ENCODE measurements at regions not wholly inside any gene's neighbourhood (a gene's known extent, or its start where the extent isn't known, plus 50 kb on each side); places are given as distances from the start of the nearest gene placed in this dataset.
"Not testable (repeated sequence)": the region's sequence is repeated elsewhere in the genome, so short reads cannot be mapped to it uniquely, and the experiment has no call there.

DNA sequence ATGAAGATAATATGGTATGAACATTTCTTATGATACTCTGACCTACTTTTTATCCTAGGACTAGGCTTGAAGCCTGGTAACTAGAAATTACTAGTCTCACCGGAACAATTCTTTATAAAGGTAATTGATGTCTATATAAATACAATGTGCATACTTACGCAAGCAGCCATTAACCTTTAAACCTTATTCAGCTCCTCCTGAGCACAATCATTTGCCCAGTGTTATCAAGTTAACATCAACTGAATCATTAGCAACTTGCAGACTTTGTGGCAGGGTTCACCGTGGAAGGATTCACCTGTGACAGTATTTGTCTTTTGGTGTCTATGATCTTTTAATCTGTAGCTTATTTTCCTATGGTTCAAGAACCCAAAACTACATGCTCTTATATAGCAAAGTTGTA lies 508.6 kb upstream of the KLHL1 start:
- peak; percentile 80 for DNase-seq

DNA sequence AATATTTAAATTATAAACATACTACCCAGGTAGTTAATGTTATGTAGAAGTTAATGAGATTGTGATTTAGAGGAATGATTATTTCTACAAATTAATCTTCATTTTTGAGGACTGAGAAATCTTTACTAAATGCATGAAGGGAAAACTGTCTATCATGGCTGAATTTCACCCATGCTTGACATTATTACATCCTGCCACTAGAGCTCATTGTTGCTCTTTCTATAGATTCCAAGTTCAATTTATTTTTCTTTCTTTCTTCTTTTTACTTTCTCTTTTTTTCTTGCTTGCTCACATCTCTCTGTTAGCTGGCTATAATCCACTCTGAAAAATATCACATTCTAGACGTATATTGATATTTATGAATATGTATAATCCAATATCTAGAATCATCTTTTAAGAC lies 505.0 kb upstream of the KLHL1 start:
- peak; percentile 21 for DNase-seq

DNA sequence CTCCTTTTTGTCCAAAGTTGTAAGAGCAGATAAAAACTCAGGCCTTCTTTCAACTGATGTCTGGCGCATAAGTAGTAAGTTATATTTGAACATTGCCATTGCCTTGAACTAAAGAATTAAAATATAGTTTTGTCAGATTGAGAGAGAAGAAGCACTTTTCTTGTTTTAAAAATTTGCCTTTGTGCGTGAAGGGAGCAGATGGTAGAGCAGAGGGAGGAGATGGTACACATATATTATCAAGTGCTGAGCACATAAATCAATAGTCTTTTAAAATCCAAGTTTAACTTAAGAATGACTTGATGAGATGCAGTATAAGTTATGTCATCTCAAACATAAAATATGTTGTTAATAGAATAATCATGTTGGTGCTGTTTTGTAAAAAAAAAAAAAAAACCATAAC lies 504.6 kb upstream of the KLHL1 start:
- no peak for DNase-seq

DNA sequence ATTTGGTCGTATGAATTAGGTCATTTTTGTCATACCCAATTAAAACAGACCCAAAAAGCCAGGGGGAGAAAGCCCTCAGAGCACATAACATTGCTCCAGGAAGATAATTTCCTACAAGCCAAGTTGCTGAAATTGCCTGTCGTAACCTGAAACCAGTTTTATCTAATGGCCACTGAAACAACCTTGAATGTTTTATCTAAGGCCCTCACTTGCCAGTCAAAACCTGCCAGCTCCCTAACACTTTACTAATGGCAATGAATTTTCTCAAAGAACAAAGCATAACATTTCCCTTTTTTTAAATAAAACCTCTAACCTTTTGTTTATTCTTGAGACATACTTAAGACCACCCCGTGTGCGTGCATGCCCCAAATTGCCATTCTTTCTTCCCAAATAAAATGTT lies 496.2 kb upstream of the KLHL1 start:
- DNase-seq, result peak; percentile 13

DNA sequence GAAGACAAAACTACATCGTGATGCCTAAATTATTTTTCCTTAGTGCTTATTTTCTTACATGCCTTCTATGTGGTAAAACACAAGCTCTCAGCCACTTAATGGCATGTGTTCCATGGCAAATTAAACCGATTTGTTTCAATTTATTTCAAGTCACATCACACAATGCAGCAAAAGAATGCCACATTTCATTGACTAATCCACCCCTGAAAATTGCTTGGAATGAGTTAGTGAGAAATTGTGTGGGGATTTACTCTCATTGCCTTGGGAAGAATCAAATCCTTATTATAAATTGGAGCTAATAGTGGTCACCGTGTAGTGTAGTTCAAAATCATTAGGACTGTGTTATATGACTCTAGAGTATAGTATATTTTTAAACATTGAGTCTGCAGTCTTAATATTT lies 485.5 kb upstream of the KLHL1 start:
- DNase-seq, result no peak

DNA sequence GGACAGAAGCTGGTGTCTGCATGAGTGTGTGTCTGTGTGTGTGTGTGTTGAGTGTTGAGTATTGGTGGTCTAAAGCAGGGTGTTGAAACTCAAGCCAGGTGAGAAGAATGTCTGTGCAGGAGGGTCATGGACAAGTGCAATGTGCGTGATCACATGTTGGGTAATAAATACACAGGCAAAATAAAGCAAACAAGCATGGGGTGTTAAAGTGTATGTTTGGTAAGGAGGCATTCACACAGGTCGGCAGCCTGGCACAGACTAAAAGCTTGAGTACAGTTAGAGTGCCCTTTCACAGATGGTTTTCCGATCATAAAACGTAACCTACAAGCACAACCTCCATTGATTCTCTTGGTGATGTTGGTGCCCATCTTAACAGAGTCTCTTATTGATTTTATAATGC lies 476.9 kb upstream of the KLHL1 start:
- no peak for DNase-seq

DNA sequence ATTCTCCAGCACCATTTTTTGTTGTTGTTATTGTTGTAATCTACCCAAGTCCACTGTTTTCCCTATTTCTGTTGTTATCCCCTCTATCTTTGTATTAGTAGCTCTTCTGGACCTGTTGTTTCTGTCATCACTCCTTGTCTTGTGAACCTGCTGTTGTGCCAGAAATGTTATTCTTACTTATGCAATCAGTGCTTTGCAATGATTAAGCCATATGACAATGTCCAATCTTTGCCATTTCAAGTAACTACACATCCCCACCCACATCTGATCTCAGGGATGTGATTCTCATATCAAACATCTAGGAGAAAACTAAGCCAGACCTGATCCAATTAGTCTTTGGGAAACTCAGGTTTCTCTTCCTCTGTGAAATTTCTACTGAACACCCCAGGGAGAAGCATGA lies 472.6 kb upstream of the KLHL1 start:
- DNase-seq, result no peak

DNA sequence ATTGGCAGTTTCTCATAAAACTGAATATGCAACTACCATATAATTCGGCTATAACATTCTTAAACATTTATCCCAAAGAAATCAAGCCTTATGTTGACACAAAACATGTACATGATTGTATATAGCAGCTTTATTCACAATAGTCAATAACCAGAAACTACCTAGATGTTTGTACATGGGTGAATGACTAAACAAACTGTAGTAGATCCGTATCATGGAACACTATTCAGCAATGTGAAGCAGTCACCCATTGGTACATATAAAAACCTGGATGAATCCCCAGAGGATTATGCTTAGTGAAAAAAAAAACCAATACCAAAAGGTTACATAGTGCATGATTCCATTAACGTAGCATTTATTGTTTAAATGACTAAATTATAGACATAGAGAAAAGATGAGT lies 471.7 kb upstream of the KLHL1 start:
- no peak for DNase-seq

DNA sequence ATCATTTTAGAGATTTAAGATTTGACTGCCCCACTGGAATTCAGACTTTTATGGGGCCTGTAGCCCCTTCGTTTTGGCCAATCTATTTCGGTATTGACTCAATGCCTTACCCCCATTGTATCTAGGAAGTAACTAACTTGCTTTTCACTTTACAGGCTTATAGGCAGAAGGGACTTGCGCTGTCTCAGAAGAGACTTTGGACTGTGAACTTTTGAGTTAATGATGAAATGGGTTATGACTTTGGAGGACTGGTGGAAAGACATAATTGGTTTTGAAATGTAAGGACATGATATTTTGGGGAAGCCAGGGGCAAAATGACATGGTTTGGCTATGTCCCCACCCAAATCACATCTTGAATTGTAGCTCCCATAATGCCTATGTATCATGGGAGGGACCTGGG lies 463.0 kb upstream of the KLHL1 start:
- no peak for DNase-seq

DNA sequence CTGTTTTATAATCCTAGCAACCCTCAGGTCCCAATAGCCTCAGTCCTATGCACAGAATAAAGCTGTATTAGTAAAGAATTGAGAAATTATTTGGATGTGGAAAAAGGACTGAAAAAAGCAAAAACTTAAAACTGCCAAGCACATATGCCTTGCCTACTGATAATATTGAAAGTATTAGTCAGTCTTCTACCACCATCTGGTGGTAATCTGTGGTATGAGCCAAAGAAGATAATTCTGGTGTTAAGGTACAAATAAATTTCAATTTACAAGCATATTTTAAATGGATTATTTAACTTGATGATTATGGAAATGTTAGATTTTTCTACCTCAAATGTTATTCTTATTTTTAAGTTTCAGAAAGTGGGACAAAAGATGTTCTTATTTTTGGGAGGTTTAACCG lies 460.3 kb upstream of the KLHL1 start:
- DNase-seq, result peak; percentile 34

DNA sequence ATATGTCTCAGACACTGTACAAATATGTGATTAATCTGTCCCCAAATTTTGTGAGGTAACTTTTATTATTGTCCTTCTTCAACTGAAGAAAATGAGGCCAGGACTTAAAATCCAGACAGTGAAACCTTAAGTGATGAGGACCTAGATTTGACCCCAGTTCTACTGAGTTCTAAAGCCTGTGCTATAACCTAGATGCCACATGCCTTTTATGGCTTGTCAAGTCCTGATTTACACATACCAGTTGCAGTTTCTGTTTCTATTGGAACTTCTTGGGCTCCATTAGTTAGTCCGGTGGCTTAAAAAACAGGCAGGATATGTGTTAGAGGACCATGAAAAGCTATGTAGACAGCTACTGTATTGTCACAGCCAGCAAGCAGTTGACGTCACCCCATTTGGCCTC lies 436.5 kb upstream of the KLHL1 start:
- no peak for DNase-seq

DNA sequence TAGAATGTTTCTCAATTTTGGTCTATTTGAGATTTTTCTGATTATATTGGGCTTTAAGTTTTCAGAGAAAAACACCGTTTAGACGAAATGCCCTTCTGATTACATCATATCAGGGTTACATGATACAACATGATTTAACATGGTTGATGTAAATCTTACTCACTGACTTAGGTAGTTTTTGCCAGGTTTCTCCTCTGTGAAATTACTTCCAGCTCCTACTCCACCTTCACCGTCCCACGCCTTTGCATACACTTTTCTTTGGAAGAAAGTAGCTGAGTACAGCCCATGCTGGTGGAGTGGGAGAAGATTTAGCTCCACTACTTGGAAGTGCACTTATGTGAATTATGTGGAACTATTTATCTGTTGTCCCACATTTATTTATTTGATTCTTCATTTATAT lies 433.2 kb upstream of the KLHL1 start:
- DNase-seq, result no peak

DNA sequence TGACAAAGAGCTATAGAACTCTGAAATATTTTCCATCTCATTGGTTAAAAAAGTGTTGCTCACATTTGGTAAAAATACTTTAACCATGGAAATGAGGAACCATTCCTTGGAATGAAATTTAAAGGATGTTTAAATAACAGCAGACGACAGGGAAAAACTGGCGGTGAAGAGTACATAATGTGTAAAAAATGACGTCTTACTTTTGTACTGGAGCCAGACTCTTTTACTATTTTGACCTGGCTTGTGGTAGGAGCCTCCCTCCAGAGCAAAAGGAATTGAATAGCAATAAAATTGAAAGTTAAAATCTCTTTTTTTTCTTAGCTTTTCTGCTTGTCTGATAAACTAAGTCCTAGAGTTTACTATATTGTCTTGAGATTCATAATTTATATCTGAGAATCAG lies 426.2 kb upstream of the KLHL1 start:
- DNase-seq, result no peak

DNA sequence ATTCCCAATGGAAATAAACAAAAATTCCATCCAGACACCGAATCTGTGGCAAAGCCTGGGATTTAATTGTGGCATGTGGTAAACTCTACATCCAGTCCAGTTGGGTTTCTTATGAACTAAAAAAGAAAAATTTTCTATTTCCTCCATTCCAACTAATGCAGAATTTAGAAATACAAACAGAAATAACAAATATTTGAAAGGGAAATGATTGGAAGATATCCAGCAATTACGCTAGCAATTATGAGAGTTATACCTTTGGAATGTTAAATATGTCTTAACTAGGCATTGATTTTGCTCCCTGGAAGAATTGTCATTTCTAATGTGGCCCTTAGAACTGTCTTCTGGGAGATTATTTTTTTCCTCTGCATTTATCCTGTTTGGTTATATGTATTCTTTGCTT lies 421.4 kb upstream of the KLHL1 start:
- DNase-seq, result no peak

DNA sequence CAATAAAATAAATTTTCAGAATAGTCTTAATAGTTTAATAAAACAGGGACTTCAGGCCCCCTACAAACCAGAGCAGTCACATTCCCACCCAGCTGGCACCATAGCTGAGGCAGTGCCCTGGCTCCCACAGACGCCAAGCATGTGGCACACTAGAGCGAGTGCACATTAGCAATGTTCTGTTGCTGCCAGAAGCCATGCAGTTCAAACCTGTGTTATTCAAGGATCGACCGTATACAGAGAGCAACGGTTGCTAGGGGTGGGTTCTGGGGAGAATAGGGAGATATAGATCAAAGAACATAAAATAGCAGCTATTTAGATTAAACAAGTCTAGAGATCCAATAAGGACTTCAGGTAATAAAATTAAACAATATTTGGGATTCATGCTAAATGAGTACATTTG lies 419.3 kb upstream of the KLHL1 start:
- DNase-seq, result no peak

DNA sequence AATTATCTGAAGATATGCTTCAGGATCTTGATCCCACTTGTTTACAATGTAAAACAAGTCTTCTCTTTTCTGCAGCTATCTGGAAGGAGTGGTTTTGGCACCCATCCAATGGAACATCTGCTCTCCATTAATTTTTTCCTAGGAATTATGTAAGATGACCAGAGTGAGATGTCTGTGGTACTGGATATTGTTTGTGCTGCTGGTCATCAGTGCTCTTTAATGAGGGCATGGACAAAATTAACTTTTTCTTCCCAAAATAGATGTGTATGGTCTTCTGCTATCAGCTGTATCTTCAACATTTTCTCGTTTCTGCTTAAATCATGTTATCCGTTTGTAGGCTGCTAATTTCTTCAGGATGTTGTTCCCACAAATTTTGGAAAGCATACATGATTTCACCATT lies 415.4 kb upstream of the KLHL1 start:
- DNase-seq, result peak; percentile 24

DNA sequence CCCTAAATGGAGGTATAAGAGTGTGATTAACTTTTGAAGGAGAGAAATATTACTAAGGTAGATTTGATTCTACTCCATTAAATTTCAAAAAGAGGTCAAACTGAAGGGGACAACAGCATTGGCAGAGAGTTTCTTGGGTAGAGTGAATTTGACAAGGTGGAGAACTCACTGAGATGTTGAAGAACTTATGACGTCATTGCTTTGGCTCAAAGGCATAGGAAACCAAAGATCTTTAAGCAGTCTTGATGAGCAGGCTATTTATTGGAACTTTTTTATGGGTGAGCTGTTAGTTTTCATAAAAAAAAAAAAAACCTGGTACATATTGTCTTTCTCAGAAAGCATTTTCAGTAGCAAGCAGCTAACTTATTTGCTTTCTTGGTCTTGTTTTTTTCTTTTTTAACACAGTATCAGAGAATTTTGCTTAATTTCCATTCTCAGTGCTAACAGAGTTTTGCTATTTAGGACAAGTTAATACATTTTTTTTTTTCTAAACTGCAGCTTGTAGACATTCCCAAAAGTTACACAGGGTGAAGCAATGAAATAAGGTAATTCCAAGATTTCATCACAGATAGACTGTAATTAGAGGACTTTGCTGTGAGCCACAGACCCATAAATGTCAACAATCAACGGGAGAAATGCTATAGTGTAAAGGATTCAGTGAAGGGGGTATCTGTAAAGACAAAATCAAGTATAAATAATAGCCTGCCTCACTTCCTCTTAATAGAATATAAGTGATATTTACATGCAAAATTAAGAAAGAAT lies 412.2 kb upstream of the KLHL1 start:
- no peak for DNase-seq

DNA sequence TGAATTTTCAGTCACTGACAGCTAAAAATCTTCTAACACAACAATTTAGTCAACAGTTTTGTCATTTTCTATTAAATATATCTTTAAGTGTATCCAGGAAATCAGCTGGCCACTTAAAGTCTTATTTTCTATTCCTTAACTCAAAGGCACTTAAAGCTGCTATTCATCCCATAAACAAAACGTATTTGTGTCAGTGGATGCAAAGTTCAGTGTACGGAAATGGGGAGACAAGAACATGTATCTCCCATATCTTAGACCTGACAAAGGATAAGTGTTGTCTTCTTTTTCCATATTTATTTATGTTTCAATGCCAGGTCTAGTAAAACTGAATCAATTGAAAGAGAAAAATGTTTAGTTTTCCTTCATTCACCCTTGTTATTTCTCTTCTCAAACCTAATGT lies 409.8 kb upstream of the KLHL1 start:
- no peak for DNase-seq

DNA sequence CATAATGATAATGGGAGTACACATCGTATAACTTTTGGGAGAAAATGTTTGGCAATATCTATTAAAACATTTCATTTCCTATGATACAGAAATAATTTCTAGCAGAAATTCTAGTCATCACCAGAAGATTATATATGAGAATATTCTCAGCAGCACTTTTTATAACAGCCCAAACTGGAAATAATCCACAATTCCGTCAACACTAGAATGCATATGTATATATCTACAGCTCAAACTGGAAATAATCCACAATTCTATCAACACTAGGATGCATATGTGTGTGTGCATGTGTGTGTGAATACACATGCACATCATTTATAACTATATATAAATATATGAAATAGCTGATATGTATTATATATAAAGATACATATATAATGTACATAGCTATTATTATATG lies 408.0 kb upstream of the KLHL1 start:
- DNase-seq, result no peak

DNA sequence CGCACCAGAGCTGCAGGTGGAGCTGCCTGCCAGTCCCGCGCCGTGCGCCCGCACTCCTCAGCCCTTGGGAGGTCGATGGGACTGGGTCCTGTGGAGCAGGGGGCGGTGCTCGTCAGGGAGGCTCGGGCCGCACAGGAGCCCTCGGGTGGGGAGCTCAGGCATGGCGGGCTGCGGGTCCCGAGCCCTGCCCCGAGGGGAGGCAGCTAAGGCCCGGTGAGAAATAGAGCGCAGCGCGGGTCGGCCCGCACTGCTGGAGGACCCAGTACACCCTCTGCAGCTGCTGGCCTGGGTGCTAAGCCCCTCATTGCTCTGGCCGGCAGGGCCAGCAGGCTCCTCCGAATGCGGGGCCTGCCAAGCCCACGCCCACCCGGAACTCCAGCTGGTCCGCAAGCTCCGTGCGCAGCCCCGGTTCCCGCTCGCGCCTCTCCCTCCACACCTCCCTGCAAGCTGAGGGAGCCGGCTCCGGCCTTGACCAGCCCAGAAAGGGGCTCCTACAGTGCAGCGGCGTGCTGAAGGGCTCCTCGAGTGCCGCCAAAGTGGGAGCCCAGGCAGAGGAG lies 403.7 kb upstream of the KLHL1 start:
- not testable (repeated sequence) for DNase-seq

DNA sequence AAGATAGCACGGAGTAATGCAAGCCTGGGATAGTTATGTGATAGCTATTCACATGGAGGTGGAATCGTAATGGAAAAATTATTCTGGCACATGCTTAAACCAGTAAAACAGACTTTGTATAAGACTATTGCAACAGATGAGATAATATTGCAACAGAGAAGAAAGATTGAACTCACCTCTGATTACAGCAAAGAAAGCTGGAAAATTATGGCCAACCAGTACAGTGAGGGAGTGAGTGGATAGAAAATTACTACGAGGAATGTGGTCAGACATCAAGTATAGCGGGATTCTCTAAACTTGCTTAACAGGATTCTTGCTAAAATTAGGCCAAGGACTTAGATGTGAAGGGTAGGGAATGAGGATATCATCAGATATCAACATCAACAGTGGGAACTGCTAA lies 397.6 kb upstream of the KLHL1 start:
- no peak for DNase-seq

DNA sequence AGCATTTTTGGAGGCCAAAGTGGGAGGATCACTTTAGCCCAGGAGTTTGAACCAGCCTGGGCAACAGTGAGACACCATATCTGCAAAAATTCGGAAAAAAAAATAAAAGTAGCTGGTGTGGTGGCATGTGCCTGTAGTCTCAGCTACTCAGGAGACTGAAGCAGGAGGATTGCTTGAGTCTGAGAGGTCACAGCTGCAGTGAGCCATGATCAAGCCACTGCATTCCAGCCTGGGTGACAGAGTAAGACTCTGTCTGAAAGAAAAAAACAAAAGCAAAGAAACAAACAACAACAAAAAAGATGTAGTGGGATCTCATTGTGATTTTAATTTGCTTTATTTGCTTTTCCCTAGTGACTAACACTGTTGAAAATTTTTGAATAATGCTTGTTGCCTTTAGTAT lies 394.7 kb upstream of the KLHL1 start:
- no peak for DNase-seq

DNA sequence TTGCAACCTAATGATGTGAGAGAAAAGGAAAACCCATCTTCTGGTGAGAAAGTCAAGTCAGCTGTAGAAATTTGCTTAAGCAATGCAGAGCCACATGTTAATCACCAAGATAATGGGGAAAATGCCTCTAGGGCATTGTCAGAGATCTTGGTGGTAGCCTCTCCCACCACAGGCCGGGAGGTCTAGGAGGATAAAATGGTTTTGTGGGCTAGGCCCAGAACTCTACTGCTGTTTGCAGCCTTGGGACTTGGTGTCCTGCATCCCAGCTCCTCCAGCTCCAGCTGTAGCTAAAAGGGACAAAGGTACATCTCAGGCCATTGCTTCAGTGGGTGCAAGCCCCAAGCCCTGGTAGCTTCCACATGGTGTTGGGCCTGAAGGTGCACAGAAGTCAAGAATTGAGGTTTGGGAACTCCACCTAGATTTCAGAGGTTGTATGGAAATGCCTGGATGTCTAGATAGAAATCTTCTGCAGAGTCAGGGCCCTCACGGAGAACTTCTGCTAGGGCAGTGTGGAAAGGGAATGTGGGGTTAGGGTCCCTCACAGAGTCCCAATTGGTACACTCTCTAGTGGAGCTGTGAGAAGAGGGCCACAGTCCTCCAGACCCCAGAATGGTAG lies 382.2 kb upstream of the KLHL1 start:
- DNase-seq, result no peak

DNA sequence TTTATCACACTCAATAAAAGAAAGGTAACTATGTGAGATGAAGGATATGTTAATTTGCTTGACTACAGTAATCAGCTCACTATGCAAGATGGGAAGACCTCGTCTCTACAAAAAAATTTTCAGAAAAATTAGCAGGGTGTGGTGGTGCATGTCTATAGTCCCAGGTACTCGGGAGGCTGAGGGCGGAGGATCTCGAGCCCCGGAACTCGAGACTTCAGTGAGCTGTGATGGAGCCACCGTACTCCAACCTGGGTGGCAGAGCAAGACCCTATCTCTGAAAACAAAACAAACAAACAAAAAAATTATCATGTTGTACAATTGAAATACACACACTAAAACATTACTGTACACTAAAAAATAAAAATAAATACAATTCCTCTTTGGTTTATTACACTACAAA lies 376.7 kb upstream of the KLHL1 start:
- DNase-seq, result no peak
